ENCODE measurements at regions not wholly inside any gene's neighbourhood (a gene's known extent, or its start where the extent isn't known, plus 50 kb on each side); places are given as distances from the start of the nearest gene placed in this dataset.

- POLR2A ChIA-PET = no interaction called here
- Mint-ChIP-seq H3K36me3 (no peaks in the 10 kb centered on the region), H3K4me1 (no peaks in the 10 kb centered on the region), H3K9me3 (no peaks in the 10 kb centered on the region), H3K4me3 (no peak overlapping the region), H3K27ac (no peak overlapping the region), H3K27me3 (ENCODE audit: low read depth) (no peaks in the 10 kb centered on the region; the same call in 1 of the 2 replicates)
- ATAC-seq (no peak), DNase-seq (ENCODE audit: low spot score) (no peak)
- CTCF ChIA-PET = no interaction called here
- TF ChIP-seq NR2C2 (CRISPR knock-in tag; IDR thresholded peaks at IDR 0.05) (no peak), ZNF281 (CRISPR knock-in tag; IDR thresholded peaks at IDR 0.05) (no peak), JUN (CRISPR knock-in tag; IDR thresholded peaks at IDR 0.05) (no peak), ZNF512 (CRISPR knock-in tag; IDR thresholded peaks at IDR 0.05; ENCODE audit: borderline replicate concordance) (no peak), ZNF532 (CRISPR knock-in tag; IDR thresholded peaks at IDR 0.05; ENCODE audit: borderline replicate concordance) (no peak), FOXP1 (CRISPR knock-in tag; IDR thresholded peaks at IDR 0.05; ENCODE audit: borderline replicate concordance) (no peak), FOXJ3 (CRISPR knock-in tag; IDR thresholded peaks at IDR 0.05; ENCODE audit: borderline replicate concordance) (no peak), MLX (CRISPR knock-in tag; IDR thresholded peaks at IDR 0.05) (no peak), CREB1 (CRISPR knock-in tag; IDR thresholded peaks at IDR 0.05) (no peak), CREM (CRISPR knock-in tag; IDR thresholded peaks at IDR 0.05) (no peak), TEAD1 (CRISPR knock-in tag; IDR thresholded peaks at IDR 0.05) (no peak), ERG (CRISPR knock-in tag; IDR thresholded peaks at IDR 0.05) (no peak), CTCF (IDR thresholded peaks at IDR 0.05) (no peak), ZNF219 (CRISPR knock-in tag; IDR thresholded peaks at IDR 0.05; ENCODE audit: borderline replicate concordance) (no peak), E2F5 (CRISPR knock-in tag; IDR thresholded peaks at IDR 0.05) (no peak), PRDM15 (CRISPR knock-in tag; IDR thresholded peaks at IDR 0.05) (no peak), ZNF396 (CRISPR knock-in tag; IDR thresholded peaks at IDR 0.05; ENCODE audit: borderline replicate concordance) (no peak), ZNF425 (CRISPR knock-in tag; conservative IDR thresholded peaks at IDR 0.05) (no peak)
These were observed 573.4 kb upstream of the ARPP21 start for GRCh38 chr3:35065891-35066290.

Measured in WTC11 (cell line).